Testis (tissue), 2 donors: ENCODE measurements at regions not wholly inside any gene's neighbourhood (a gene's known extent, or its start where the extent isn't known, plus 50 kb on each side); places are given as distances from the start of the nearest gene placed in this dataset.

ENCODE experiments used
- DNase-seq: peaks from one replicate; pipeline ENCODE4 v3.0.0-alpha.2; 2019
- H3K27ac ChIP-seq, 2 donors: fragments of 200-600 bp; sonication (generic); one replicate each; pipeline ENCODE4 v1.5.1; 2019
- H3K27me3 ChIP-seq: fragments of 200-600 bp; sonication (generic); one replicate; pipeline ENCODE4 v1.5.1; 2019
- H3K36me3 ChIP-seq: fragments of 200-600 bp; sonication (generic); one replicate; pipeline ENCODE4 v1.5.1; 2017; ENCODE audit warnings: low read depth; ENCODE audit errors: missing control alignments
- H3K4me1 ChIP-seq: fragments of 200-600 bp; sonication (generic); one replicate; pipeline ENCODE4 v1.5.1; 2019
- H3K4me3 ChIP-seq, 2 donors: fragments of 200-600 bp; sonication (generic); one replicate each; pipeline ENCODE4 v1.5.1; 2017 to 2019
- H3K9me3 ChIP-seq: fragments of 200-600 bp; sonication (generic); one replicate; pipeline ENCODE4 v1.5.1; 2017
- POLR2A ChIP-seq: fragments of 450-650 bp; IDR thresholded peaks from one replicate; pipeline ENCODE4 v1.6.1; 2017; ENCODE audit warnings: antibody characterized with exemption, mild to moderate bottlenecking, moderate library complexity
- WGBS, 2 donors: methylation state at CpG; one replicate each; pipeline ENCODE4 v1.1.5; 2018; 5-methylcytosine and 5-hydroxymethylcytosine counted together
- intact Hi-C: fragments of 100-400 bp; cut with DNase I; formaldehyde crosslinking; loops from one replicate; pipeline ENCODE4 v1.15.1; 2023; ENCODE audit warnings: low total_unique reads
- TF ChIP-seq, protein P1 (sequence below), 3 experiments: fragments of 450-650 bp in 2 of 3; fragments of 200-600 bp in 1 of 3; sonication (generic) in 1 of 3; IDR thresholded peaks; one replicate each; pipeline ENCODE4 v1.5.1; 2016 to 2019; ENCODE audit warnings: antibody characterized with exemption in 3 of 3, mild to moderate bottlenecking in 2 of 3, moderate library complexity in 1 of 3

DNA sequence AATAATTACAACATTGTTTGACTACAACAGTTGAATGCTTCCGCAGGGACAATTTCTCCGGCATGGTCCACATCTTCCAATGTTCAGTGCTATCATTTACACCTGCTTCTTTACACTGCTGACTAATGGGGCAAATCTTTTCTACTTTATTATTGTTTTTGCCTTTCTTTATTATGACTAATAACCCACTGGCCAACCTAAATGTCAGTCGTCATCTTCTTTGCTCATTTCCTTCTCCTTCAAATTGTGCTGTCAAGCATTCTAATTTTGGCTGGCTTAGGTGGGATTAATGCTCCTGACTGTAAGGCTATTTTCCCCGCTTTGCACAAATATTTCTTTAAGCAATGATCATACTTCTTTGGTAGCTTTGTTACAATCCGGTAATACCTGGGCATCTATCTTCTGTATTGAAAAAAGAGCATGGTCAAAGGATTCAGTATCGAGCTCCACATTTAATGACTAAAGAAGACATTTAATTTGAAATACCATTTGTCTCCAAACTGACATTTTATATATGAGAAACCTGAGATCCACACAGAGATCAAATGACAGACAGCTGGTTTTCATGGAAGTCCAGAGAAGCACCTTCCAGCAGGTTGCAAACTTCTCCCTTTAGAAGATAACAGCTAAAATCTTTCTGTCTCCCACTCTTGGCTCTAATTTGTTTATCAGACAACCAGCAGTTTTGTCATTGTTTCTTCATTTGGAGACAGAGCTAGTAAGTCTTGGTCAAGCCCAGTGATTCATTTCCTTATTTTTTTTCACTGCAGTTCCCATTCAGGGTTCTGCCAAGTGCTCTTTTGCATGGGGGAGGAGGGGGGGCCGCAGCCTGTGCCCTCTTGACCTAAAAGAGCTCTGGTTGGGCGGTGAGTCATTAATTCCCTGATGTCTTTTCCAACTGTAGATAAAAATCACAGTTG lies 132.9 kb downstream of the SOCS6 start:
- Histone ChIP-seq H3K27ac (no peak overlapping the region), H3K4me3 (no peak overlapping the region), H3K27me3 (no peaks in the 10 kb centered on the region), H3K9me3 (no peaks in the 10 kb centered on the region), H3K36me3 (no peaks in the 10 kb centered on the region), H3K4me1 (peaks cover 3% of the 10 kb centered on the region)
- TF ChIP-seq, protein P1, sequence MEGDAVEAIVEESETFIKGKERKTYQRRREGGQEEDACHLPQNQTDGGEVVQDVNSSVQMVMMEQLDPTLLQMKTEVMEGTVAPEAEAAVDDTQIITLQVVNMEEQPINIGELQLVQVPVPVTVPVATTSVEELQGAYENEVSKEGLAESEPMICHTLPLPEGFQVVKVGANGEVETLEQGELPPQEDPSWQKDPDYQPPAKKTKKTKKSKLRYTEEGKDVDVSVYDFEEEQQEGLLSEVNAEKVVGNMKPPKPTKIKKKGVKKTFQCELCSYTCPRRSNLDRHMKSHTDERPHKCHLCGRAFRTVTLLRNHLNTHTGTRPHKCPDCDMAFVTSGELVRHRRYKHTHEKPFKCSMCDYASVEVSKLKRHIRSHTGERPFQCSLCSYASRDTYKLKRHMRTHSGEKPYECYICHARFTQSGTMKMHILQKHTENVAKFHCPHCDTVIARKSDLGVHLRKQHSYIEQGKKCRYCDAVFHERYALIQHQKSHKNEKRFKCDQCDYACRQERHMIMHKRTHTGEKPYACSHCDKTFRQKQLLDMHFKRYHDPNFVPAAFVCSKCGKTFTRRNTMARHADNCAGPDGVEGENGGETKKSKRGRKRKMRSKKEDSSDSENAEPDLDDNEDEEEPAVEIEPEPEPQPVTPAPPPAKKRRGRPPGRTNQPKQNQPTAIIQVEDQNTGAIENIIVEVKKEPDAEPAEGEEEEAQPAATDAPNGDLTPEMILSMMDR (IDR thresholded peaks at IDR 0.05), result no peak
- no peak for TF ChIP-seq POLR2A
- DNase-seq, result peak; percentile 36
- intact Hi-C loops, result no loop called here
- WGBS, 2 donors, result 70 to 82% methylated on average over 8 of the region's 8 CpGs

DNA sequence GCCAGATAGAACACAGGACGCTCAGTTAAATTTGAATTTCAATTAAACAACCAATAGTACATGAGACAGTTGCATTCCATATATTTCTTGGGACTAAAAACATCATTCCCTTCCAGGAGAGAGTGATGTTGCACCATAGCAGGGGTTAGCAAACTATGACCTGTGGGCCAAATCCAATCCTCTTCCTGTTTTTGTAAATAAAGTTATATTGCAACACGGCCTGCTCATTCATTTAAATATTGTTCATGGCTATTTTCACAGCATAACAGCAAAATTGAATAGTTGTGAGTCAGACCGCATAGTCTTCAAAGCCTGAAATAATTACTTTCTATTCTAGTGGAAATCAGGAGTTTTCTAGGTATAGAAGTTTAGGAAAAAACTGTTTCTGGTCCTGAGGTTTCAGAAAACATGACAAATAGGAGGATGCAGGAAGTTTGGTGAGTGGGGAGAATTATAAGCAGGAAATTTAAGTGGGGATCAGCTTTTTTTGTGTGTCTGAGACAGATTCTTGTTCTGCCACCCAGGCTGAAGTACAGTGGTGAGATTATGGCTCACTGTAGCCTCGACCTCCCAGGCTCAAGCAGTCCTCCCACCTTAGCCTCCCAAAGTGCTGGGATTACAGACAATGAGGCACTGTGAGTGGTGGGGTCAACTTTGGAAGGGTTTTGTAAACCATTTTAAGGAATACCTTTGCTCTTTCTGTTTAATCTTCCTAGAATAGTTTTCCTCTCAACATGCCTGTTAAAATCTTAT lies 131.5 kb downstream of the SOCS6 start:
- Histone ChIP-seq H3K27ac (no peak overlapping the region), H3K9me3 (no peaks in the 10 kb centered on the region), H3K4me1 (peaks cover 3% of the 10 kb centered on the region), H3K27me3 (no peaks in the 10 kb centered on the region), H3K36me3 (no peaks in the 10 kb centered on the region), H3K4me3 (no peak overlapping the region)
- DNase-seq, result no peak
- intact Hi-C loops, result no loop called here
- WGBS, 2 donors, result 74 to 76% methylated on average over 4 of the region's 4 CpGs
- TF ChIP-seq, protein P1 (IDR thresholded peaks at IDR 0.05), result no peak
- TF ChIP-seq POLR2A, result no peak

DNA sequence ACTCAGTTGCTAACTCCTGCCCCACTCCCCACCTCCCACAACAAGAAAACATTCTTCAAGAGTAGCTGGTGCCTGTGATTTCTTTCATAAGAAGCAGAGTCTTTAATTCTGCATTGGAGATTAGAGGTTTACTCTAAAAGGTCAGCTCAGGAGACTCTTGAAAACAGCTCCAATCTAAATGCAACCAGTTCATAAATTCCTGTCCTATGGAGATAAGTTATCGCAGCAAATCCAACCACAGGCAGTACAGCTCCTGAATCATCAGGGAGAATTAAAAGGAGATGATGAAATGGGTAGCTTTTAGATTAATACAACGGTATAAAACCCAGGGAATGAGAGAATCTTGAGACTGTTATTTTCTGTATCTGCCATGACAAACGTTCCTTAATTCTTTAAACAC lies 130.7 kb downstream of the SOCS6 start:
- Histone ChIP-seq H3K4me3 (no peak overlapping the region), H3K27ac (no peak overlapping the region), H3K9me3 (no peaks in the 10 kb centered on the region), H3K36me3 (no peaks in the 10 kb centered on the region), H3K27me3 (no peaks in the 10 kb centered on the region), H3K4me1 (peaks cover 3% of the 10 kb centered on the region)
- 57% methylated on average over 3 of the region's 3 CpGs for WGBS, 2 donors
- TF ChIP-seq, protein P1 (IDR thresholded peaks at IDR 0.05), result no peak
- no peak for TF ChIP-seq POLR2A
- DNase-seq, result no peak
- intact Hi-C loops, result no loop called here

DNA sequence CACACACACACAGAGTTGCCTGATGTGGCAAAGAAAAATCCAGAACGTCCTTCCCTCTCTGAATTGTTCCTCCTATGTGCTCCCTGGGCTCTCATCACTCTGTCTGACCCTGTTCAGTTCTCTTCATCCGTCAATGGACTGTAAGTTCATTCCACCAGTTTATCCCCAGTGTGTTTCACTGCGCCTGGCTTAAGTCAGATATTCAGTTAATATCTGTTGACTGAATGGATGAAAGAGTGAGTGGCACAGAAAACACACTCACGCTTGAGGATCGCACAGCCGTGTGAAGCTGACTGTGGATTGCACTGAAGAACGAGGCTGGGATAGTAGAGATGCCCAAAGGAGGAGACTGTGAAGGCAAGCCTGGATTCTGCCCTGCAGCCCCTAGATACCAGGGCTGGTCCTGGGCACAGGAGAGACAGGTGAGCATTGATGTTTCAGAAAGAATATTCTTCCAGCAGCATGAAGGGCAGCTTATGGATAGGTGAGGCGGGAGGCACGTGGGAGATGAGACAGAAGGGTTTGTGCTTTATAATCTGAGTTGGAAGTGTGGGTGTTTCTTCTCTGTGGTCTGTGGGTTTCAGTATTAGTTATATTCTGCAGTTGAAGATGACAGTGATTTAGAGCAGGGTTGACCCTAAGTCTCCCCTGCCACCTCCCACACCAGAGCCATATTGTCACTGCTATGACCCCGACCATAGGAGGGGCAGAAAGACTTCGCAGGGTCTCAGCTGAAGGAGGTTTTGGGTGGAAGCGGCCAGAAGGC lies 129.9 kb downstream of the SOCS6 start:
- intact Hi-C loops, result no loop called here
- DNase-seq, result no peak
- Histone ChIP-seq H3K9me3 (no peaks in the 10 kb centered on the region), H3K4me1 (peaks cover 3% of the 10 kb centered on the region), H3K36me3 (no peaks in the 10 kb centered on the region), H3K27me3 (no peaks in the 10 kb centered on the region), H3K4me3 (no peak overlapping the region), H3K27ac (no peak overlapping the region)
- 61 to 66% methylated on average over 12 of the region's 12 CpGs for WGBS, 2 donors
- TF ChIP-seq, protein P1 (IDR thresholded peaks at IDR 0.05), result no peak
- TF ChIP-seq POLR2A, result no peak
